HUES48 (cell line): ENCODE measurements at regions not wholly inside any gene's neighbourhood (a gene's known extent, or its start where the extent isn't known, plus 50 kb on each side); places are given as distances from the start of the nearest gene placed in this dataset.

ENCODE experiments used
- H3K27ac ChIP-seq: one replicate; pipeline ENCODE4 v1.7.0; 2013; ENCODE audit warnings: low read depth, low read length, inconsistent platforms
- H3K27me3 ChIP-seq: 2 replicates; pipeline ENCODE4 v1.6.1; 2013; ENCODE audit warnings: mild to moderate bottlenecking, low read length; ENCODE audit not compliant: control insufficient read depth, insufficient read depth
- H3K36me3 ChIP-seq: 2 replicates; pipeline ENCODE4 v1.6.1; 2013; ENCODE audit warnings: low read length; ENCODE audit not compliant: control insufficient read depth, insufficient read depth
- H3K4me1 ChIP-seq: 2 replicates; pipeline ENCODE4 v1.6.1; 2013; ENCODE audit warnings: mild to moderate bottlenecking, low read length; ENCODE audit not compliant: control insufficient read depth, insufficient read depth
- H3K4me3 ChIP-seq: 2 replicates; pipeline ENCODE4 v1.5.1; 2013; ENCODE audit warnings: mild to moderate bottlenecking, low read depth, low read length
- H3K9ac ChIP-seq: 2 replicates; pipeline ENCODE4 v1.6.1; 2013; ENCODE audit warnings: mild to moderate bottlenecking, low read depth, low read length, moderate library complexity
- H3K9me3 ChIP-seq: 2 replicates; pipeline ENCODE4 v1.6.1; 2013; ENCODE audit warnings: low read length; ENCODE audit not compliant: control insufficient read depth, insufficient read depth

DNA sequence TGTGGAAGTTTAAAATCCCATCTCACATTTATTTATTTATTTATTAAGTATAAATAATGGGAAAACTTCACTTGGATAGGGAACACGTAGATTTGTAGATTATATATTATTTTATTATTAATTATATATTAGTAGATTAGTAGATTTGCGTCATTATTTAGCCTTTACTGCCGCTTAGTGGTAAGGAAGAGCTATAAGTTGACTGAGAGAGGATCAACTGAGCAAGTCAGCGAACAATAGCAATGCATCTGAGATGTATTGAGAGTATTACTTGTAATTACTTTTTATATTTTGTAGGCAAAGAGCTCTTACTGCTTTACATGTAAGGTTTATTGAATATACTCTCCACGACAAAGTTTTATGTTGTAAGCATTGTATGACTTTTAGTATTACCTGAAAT is 244.5 kb upstream of the ANKRD30A start:
- no peaks in the 10 kb centered on the region for H3K27me3 ChIP-seq

DNA sequence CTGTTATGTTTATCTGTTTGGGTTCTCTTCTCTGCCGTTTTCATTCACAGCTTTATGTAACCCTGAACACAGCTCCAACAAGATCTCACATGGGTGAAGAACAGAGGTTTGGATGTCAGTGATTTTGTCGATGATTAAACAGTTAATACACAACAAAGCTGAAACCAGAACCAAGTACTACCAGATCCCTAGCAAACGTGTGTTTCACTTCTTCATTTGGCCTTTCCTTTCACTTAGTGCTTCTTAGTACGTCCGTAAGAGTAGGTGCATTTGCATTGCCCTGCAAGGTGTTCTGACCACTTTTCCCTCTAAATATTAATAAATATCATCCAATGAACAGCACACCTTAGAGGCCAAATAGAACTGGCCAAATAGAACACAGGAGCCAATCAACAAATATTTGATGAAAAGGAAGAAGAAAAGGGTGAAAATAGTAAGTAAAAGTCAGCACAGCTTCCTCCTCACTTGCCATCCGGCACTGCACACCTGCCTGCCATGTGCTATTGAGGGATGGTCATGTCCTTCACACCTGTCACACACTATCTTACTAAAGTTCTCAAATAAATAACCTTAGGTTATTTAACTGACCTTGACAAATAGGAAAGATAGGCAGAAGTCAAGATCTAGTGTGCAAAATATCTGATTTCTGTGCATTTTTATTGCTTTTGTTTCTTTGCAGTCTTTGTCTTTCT is 252.6 kb upstream of the ANKRD30A start:
- H3K27ac ChIP-seq, result no peak overlapping the region
- H3K9me3 ChIP-seq, result peaks cover 87% of the 10 kb centered on the region
- H3K36me3 ChIP-seq, result no peaks in the 10 kb centered on the region
- no peak overlapping the region for H3K4me3 ChIP-seq
- no peak overlapping the region for H3K9ac ChIP-seq
- no peaks in the 10 kb centered on the region for H3K4me1 ChIP-seq
- H3K27me3 ChIP-seq, result no peaks in the 10 kb centered on the region

More for the DNA sequence above, 244.5 kb upstream of the ANKRD30A start:
- H3K36me3 ChIP-seq, result no peaks in the 10 kb centered on the region
- no peak overlapping the region for H3K27ac ChIP-seq
- no peak overlapping the region for H3K4me3 ChIP-seq
- peaks cover 85% of the 10 kb centered on the region for H3K9me3 ChIP-seq
- H3K4me1 ChIP-seq, result no peaks in the 10 kb centered on the region
- H3K9ac ChIP-seq, result no peak overlapping the region

DNA sequence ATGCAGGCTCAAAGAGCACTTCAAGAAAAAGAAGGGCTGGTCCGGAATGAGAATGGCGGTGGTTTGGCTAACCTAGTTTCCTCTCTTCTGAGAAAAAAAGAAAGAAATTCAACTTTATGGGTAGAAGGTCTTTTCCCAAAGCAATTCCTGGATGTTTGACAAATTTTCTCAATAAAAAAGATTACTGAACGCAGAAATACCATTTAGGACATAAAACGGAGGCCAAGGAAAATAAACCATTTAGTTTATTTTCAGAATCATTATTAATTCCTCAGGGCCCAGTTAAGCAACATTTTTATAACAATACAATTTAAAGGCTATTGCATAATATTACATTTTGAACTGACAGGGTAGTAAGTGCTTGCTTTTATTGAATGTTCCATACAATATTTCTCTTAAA is 284.6 kb upstream of the ANKRD30A start:
- Histone ChIP-seq H3K9ac (no peak overlapping the region), H3K4me1 (no peaks in the 10 kb centered on the region), H3K36me3 (no peaks in the 10 kb centered on the region), H3K4me3 (no peak overlapping the region), H3K9me3 (peaks cover 76% of the 10 kb centered on the region), H3K27ac (no peak overlapping the region), H3K27me3 (no peaks in the 10 kb centered on the region)

DNA sequence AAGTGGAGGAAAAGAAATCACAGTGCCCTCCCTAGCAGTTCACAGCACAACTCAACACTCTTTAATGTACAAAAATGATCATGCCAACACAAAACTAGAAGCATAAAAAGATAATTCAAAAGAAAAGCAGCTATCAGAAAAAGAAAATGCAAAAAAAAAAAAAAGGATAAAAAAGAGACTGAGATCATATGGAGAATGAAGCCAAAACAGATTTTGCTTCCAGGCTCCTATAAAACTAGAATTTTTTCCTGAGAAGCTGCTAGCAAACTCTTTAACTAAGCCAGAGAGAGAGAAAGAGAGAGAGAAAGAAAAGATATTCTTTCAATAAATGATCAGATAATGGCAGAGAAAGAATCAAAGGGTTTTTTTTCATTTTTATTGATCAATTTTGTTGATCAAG is 288.0 kb upstream of the ANKRD30A start:
- H3K27me3 ChIP-seq, result no peaks in the 10 kb centered on the region
- H3K4me1 ChIP-seq, result no peaks in the 10 kb centered on the region
- no peaks in the 10 kb centered on the region for H3K36me3 ChIP-seq
- no peak overlapping the region for H3K9ac ChIP-seq
- H3K9me3 ChIP-seq, result peaks cover 77% of the 10 kb centered on the region
- no peak overlapping the region for H3K27ac ChIP-seq
- H3K4me3 ChIP-seq, result no peak overlapping the region

DNA sequence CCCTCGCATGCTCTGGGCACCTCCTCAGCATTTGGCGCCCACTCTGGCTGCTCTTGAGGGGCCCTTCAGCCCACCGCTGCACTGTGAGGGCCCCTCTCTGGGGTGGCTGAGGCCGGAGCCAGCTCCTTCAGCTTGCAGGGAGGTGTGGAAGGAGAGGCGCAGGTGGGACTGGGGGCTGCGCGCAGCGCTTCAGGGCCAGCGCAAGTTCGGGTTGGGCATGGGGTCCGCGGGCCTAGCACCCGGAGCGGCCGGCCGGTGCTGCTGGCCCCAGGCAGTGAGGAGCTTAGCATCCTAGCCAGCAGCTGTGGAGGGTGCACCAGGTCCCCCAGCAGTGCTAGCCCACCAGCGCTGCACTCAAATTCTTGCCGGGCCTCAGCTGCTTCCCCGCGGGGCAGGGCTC is 305.6 kb upstream of the ANKRD30A start:
- H3K4me1 ChIP-seq, result no peaks in the 10 kb centered on the region
- no peak overlapping the region for H3K27ac ChIP-seq
- H3K36me3 ChIP-seq, result no peaks in the 10 kb centered on the region
- no peak overlapping the region for H3K4me3 ChIP-seq
- H3K9ac ChIP-seq, result no peak overlapping the region
- no peaks in the 10 kb centered on the region for H3K27me3 ChIP-seq
- H3K9me3 ChIP-seq, result peaks cover 91% of the 10 kb centered on the region

DNA sequence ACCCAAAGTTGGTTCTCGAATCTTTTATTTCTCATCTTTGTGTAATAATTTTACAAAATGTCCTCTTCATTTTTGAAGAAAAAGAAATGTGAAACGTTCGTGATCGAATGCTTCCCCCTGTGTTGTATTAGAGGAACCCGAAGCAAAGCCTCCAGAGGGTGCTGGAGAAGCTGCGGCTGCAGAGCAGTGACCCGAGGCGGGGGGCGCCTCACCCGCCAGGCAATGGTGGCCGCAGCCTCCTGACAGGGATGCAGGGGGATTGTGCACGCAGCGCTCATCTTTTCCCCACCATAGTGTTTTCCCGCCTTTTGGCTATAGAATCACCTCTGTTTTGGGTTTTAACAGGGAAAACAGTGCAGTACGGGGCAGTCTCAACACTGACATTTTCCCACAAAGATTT is 307.5 kb upstream of the ANKRD30A start:
- no peak overlapping the region for H3K9ac ChIP-seq
- H3K27ac ChIP-seq, result no peak overlapping the region
- H3K36me3 ChIP-seq, result no peaks in the 10 kb centered on the region
- H3K27me3 ChIP-seq, result no peaks in the 10 kb centered on the region
- H3K9me3 ChIP-seq, result peaks cover 82% of the 10 kb centered on the region
- H3K4me3 ChIP-seq, result no peak overlapping the region
- no peaks in the 10 kb centered on the region for H3K4me1 ChIP-seq

DNA sequence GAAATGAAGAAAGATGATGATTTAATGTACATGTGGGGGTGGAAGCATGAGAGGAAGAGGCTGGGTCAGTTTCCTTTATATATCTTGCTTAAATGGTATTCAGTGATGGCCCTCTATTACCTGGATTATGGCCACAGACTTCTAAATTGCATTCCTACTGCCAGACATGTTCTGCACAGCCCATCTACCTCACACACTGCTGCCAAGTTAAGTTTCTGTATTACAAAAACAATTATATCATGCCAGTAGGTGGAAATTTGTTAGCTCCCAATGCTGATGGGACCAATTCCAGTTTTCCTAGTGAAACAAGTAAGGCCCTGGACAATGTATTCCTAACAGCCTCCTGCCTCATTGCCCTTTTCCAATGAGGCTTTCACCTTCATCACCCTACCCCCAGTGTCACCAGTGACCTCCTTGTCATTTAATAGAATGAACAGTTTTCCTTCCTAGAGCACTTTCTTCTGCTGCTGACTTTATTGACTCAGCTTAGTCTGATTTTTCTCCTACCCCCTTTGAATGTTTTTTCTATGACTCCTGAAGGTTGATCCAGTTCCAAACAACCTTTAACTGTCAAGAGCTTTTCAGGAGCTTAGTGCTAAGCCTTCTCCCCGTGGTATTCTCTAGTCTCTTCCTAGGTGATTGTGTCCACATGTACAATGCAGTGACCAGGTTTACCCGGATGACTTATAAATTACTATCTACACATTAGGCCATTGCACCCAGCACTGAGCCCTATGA is 316.6 kb upstream of the ANKRD30A start:
- Histone ChIP-seq H3K4me1 (no peaks in the 10 kb centered on the region), H3K4me3 (no peak overlapping the region), H3K27me3 (no peaks in the 10 kb centered on the region), H3K27ac (no peak overlapping the region), H3K9me3 (peaks cover 72% of the 10 kb centered on the region), H3K9ac (no peak overlapping the region), H3K36me3 (no peaks in the 10 kb centered on the region)

DNA sequence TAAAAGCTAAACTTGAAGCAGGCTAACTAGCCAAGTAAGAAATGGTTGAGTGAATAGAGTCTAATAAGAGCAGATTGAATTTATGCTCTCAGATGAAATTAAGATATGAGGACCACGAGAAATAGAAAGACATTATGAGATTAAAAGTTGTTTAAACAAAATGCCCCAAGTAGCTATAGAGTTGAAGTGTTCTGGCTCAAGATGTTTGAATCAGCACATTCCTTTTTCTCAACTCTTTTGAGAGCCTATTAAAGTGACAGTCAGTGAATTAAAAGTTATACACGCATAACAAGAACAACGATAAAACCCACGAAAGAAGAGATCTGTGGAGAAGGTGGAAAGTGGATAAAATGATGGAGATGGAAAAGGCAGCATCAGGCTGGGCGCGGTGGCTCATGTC is 322.2 kb upstream of the ANKRD30A start:
- Histone ChIP-seq H3K9ac (no peak overlapping the region), H3K36me3 (no peaks in the 10 kb centered on the region), H3K4me1 (no peaks in the 10 kb centered on the region), H3K27ac (no peak overlapping the region), H3K4me3 (no peak overlapping the region), H3K27me3 (no peaks in the 10 kb centered on the region), H3K9me3 (peaks cover 78% of the 10 kb centered on the region)

DNA sequence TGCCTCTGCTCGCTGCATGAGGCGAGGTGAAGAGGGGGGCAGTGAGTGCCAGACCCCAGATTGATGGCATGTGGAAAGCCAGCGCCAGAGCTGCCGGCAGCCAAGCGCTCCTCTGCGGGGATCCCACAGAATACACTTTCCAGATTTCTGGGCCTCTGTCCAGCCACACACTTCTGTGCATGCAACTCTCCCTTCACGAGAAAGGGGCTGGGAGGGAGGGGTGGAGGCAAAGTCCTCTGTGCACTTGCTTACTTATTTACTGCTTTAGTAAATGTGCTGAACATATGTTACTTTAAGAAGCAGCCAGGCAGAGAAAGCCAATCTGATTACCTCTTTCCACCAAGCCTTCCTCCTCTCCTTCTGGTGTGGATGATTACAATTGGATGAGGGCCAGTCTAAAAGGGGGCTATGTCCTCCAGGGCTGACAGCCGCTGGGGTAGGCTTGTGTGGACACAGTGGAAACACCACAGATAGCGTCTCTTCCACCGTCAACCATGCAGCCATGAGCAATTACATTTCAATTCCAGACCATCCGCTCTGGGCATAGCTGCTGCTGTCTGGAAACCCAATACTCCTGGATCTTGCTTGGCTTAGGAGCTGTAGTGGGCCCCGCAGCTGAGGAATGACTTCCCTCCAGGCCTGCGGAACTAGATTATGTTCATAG is 322.8 kb upstream of the ANKRD30A start:
- no peak overlapping the region for H3K27ac ChIP-seq

DNA sequence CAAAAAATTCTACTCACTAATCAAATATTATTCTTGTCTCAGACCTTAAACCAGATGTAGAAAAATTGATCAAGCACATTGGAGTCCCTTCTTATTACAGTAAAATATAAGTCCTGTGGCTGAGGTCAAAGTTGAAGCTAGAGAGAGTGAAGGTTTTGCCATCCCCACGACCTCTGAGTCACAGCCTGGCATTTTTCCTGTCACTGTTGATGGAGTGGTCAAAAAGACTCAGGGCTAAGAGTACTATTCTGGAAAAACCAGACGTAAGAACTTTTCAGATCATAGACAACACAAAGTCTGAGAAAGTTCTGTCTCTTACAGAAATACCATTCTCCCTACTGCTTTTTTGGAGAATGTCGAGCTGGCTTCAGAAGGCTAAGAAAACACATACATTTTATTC is 323.7 kb upstream of the ANKRD30A start:
- Histone ChIP-seq H3K36me3 (no peaks in the 10 kb centered on the region), H3K4me3 (no peak overlapping the region), H3K27ac (no peak overlapping the region), H3K9me3 (peaks cover 86% of the 10 kb centered on the region), H3K9ac (no peak overlapping the region), H3K27me3 (no peaks in the 10 kb centered on the region), H3K4me1 (no peaks in the 10 kb centered on the region)

More for the DNA sequence above, 322.8 kb upstream of the ANKRD30A start:
- H3K4me3 ChIP-seq, result no peak overlapping the region
- H3K9ac ChIP-seq, result no peak overlapping the region
- peaks cover 82% of the 10 kb centered on the region for H3K9me3 ChIP-seq
- no peaks in the 10 kb centered on the region for H3K27me3 ChIP-seq
- H3K4me1 ChIP-seq, result no peaks in the 10 kb centered on the region
- H3K36me3 ChIP-seq, result no peaks in the 10 kb centered on the region

DNA sequence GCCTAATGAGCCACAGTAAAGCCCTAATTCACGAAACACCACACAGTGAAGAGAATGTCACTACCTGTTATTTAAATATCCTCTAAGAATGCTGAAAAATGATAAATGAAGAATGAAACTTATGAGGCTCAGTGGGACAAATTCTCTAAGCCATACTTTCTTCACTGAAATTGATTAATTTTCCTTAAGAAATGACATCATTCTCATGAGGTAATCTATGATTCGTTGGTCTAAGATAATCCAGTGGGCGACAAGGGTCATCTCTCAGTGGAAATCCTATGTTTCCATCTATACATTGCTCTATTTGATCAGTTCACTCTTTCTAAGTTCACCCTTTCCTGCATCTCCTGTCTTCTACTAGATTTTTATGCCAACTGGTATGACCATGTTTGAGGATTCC is 330.4 kb upstream of the ANKRD30A start:
- H3K4me3 ChIP-seq, result no peak overlapping the region
- no peak overlapping the region for H3K27ac ChIP-seq
- no peaks in the 10 kb centered on the region for H3K27me3 ChIP-seq
- H3K36me3 ChIP-seq, result no peaks in the 10 kb centered on the region
- H3K9ac ChIP-seq, result no peak overlapping the region
- H3K4me1 ChIP-seq, result no peaks in the 10 kb centered on the region
- H3K9me3 ChIP-seq, result peaks cover 69% of the 10 kb centered on the region
